Mesothelial cell of epicardium (in vitro differentiated cells): ENCODE measurements at regions not wholly inside any gene's neighbourhood (a gene's known extent, or its start where the extent isn't known, plus 50 kb on each side); places are given as distances from the start of the nearest gene placed in this dataset.

Source experiments
- DNase-seq, 2 experiments: peaks; one replicate each; pipeline ENCODE4 v3.0.0; 2021; ENCODE audit warnings: low spot score in 2 of 2; ENCODE audit not compliant: unreplicated experiment in 2 of 2
- H3K27ac Mint-ChIP-seq: 2 replicates; pipeline ENCODE4 v1.8.0; 2021; ENCODE audit warnings: mixed read lengths
- H3K27me3 Mint-ChIP-seq: 2 replicates; pipeline ENCODE4 v1.8.0; 2021; ENCODE audit warnings: low read depth, mixed read lengths
- H3K36me3 Mint-ChIP-seq: 2 replicates; pipeline ENCODE4 v1.8.0; 2021; ENCODE audit warnings: mixed read lengths
- H3K4me1 Mint-ChIP-seq: 2 replicates; pipeline ENCODE4 v1.8.0; 2021; ENCODE audit warnings: mixed read lengths
- H3K4me3 Mint-ChIP-seq: 2 replicates; pipeline ENCODE4 v1.8.0; 2021; ENCODE audit warnings: mild to moderate bottlenecking, moderate library complexity, mixed read lengths
- H3K9me3 Mint-ChIP-seq: 2 replicates; pipeline ENCODE4 v1.8.0; 2021; ENCODE audit warnings: mixed read lengths
- TF ChIP-seq, protein P1 (sequence below): fragments of 200-600 bp; sonication (generic); IDR thresholded peaks from one replicate; pipeline ENCODE4 v1.5.0; 2021; ENCODE audit warnings: antibody characterized with exemption; ENCODE audit not compliant: unreplicated experiment

DNA sequence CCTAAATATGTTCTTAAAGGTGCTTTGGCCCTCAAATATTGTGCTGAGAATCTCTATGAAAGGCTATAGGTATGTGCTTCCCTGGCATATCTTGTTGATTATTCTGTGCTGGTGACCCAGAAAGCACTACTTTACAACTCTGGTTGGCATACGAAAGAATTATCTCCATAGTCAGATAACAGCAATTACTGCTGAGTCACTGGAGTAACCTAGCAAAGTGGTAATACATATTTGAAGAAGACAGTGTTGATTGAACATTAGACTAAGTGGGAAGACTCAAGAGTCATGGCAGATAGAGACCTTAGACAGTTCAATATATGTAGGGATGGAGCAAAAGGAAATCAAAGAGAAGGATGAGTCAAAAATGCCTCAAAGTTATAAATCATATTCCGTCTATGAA is 1978.5 kb upstream of the LRRTM1 start:
- H3K27me3 Mint-ChIP-seq, result no peaks in the 10 kb centered on the region
- H3K4me3 Mint-ChIP-seq, result no peak overlapping the region
- no peaks in the 10 kb centered on the region for H3K36me3 Mint-ChIP-seq
- no peak overlapping the region for H3K27ac Mint-ChIP-seq
- H3K4me1 Mint-ChIP-seq, result no peaks in the 10 kb centered on the region
- DNase-seq, result no peak
- peaks cover 4% of the 10 kb centered on the region for H3K9me3 Mint-ChIP-seq
- TF ChIP-seq, protein P1, sequence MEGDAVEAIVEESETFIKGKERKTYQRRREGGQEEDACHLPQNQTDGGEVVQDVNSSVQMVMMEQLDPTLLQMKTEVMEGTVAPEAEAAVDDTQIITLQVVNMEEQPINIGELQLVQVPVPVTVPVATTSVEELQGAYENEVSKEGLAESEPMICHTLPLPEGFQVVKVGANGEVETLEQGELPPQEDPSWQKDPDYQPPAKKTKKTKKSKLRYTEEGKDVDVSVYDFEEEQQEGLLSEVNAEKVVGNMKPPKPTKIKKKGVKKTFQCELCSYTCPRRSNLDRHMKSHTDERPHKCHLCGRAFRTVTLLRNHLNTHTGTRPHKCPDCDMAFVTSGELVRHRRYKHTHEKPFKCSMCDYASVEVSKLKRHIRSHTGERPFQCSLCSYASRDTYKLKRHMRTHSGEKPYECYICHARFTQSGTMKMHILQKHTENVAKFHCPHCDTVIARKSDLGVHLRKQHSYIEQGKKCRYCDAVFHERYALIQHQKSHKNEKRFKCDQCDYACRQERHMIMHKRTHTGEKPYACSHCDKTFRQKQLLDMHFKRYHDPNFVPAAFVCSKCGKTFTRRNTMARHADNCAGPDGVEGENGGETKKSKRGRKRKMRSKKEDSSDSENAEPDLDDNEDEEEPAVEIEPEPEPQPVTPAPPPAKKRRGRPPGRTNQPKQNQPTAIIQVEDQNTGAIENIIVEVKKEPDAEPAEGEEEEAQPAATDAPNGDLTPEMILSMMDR, result no peak

DNA sequence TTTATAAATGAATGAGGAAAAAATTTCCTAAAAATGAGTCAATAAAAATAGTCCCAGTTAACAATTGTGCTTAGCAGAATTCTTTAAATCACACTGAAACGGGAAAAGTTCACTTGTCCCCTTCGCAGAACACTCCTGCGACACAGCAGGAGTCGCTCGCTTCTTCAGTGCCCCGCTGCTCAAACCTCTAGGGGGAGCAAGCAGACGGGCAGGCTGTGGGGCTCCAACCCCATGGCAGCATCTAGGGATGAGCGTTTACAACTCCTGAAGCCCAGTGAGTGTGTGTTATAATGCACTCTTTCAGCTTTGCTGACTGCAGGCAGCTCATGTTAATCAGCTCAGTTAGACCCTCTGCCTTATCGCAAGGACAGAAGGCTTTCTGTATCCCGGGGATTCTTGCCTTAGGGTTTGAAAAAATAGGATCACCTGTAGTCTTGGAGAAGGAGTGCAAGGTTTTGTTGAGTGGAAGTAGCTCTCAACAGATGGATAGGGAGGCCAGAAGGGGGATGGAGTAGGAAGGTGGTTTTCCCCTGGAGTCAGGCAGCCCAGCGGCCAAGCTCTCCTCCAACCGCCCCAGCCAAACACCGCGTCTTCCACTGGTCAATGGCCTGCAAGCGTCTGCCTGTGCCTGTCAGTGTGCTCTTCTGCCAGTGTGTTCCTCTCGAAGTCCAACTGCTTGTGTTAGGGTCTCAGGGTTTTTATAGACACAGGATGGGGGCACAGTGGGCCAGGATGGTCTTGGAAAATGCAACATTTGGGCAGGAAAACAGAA is 1977.7 kb upstream of the LRRTM1 start:
- Mint-ChIP-seq H3K9me3 (peaks cover 11% of the 10 kb centered on the region), H3K4me3 (no peak overlapping the region), H3K4me1 (no peaks in the 10 kb centered on the region), H3K27ac (no peak overlapping the region), H3K27me3 (no peaks in the 10 kb centered on the region), H3K36me3 (no peaks in the 10 kb centered on the region)
- TF ChIP-seq, protein P1, result no peak
- no peak for DNase-seq

DNA sequence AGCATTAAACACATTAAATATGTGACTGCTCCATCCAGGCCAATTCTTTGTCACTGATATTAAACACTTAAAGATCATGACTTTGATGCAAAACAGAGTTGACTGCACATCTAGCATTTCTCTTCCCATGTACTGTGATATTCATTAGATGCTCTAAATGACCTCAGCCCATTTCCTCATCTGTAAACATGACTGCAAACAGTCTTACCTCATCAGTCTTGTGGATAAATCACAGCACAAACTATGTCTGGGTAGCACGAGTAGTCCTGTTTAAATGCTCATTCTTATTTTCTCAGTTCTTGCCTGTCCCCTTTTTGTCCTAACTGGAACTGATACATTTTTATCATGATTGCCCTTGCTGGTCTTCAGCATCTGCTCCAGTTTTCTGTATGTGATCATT is 1974.8 kb upstream of the LRRTM1 start:
- peaks cover 29% of the 10 kb centered on the region for H3K9me3 Mint-ChIP-seq
- no peaks in the 10 kb centered on the region for H3K36me3 Mint-ChIP-seq
- TF ChIP-seq, protein P1, result no peak
- H3K4me3 Mint-ChIP-seq, result no peak overlapping the region
- H3K27me3 Mint-ChIP-seq, result no peaks in the 10 kb centered on the region
- DNase-seq, result no peak
- H3K4me1 Mint-ChIP-seq, result no peaks in the 10 kb centered on the region
- no peak overlapping the region for H3K27ac Mint-ChIP-seq

DNA sequence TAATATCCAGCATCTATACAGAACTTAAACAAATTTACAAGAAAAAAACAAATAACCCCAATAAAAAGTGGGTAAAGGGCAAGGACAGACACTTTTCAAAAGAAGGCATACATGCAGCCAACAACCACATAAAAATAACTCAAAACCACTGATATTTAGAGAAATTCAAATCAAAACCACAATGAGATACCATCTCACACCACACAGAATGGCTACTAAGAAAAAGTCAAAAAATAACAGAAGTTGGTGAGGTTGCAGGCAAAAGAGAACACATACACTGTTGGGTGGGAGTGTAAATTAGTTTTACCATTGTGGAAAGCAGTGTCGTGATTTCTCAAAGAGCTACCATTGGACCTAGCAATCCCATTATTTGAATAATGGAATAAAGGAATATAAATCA is 1973.9 kb upstream of the LRRTM1 start:
- TF ChIP-seq, protein P1, result no peak

DNA sequence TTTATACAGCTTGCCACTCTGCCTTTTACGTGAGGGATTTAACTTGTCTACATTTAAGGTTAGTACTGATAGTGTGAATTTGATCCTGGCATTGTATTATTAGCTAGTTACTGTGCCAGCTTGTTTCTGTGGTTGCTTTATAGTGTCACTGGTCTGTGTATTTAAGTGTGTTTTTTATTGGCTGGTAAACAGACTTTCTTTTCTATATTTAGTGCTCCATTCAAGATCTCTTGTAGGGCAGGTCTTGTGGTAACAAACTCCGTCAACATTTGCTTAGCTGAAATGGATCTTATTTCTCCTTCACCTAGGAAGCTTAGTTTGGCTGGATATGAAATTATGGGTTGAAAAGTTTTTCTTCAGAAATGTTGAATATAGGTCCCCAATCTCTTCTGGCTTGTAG is 1971.0 kb upstream of the LRRTM1 start:
- Mint-ChIP-seq H3K27me3 (no peaks in the 10 kb centered on the region), H3K36me3 (no peaks in the 10 kb centered on the region), H3K27ac (no peak overlapping the region), H3K4me3 (no peak overlapping the region), H3K4me1 (no peaks in the 10 kb centered on the region), H3K9me3 (peaks cover 29% of the 10 kb centered on the region)
- TF ChIP-seq, protein P1, result no peak
- DNase-seq, result no peak

More for the DNA sequence above, 1973.9 kb upstream of the LRRTM1 start:
- Mint-ChIP-seq H3K4me1 (no peaks in the 10 kb centered on the region), H3K36me3 (no peaks in the 10 kb centered on the region), H3K9me3 (peaks cover 29% of the 10 kb centered on the region), H3K27me3 (no peaks in the 10 kb centered on the region), H3K4me3 (no peak overlapping the region), H3K27ac (no peak overlapping the region)
- no peak for DNase-seq
